NCI-H748 (cell line): ENCODE measurements at regions not wholly inside any gene's neighbourhood (a gene's known extent, or its start where the extent isn't known, plus 50 kb on each side); places are given as distances from the start of the nearest gene placed in this dataset.
A peak's percentile ranks its signal among the peaks of the same experiment; 100 is the strongest.
"Not testable (repeated sequence)": the region's sequence is repeated elsewhere in the genome, so short reads cannot be mapped to it uniquely, and the experiment has no call there.

Experiments
- DNase-seq: peaks from one replicate; lab custom pipeline; 2025; ENCODE audit not compliant: unreplicated experiment; lab: John Stamatoyannopoulos, UW

DNA sequence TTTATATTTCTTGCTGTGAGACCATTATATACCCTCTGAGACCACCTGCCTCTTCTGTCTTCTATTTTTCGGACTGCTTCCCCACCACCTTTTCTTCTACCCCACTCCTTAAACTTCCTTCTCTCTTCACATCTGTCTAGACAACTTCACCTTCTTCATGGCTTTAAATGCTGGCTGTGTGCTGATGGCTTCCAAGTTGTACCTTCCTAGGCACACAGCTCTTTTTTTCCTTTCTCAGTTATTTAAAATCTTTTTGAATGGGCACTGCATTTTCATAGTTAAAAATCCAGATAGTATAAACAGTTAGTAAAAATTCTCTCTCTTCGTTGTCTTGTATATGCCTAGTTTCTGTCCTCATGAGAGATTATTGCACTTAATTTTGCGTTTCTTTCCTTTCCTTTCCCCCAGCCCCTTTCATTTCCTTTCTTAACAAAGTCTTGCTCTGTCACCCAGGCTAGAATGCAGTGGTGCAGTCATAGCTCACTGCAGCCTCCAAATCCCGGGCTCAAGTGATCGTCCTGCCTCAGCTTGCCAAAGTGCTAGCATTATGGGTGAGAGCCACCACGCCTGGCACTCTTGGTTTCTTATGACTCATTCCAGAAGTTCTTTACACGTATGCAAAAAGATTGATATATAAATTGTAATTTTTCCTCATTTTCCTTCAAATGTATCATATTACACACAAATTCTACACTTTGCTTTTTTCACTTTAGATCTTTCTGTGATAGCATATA lies 114.3 kb downstream of the NPIPB5 start:
- DNase-seq: no peak

DNA sequence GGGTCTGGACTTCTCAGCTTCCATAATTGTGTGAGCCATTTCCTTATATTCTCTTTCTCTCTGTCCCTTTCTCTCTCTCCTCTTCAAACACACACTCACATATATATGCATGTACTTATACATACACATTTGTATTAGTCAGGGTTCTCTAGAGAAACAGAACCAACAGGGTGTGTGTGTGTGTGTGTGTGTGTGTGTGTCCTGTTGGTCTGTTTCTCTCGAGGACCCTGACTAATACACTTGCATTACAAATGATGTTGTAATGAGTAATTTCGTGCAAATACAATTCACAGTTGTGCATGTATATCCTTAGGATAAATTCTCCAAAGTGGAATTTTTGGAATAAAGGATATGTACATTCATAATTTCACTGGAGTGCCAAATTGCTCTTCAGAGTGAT lies 115.3 kb downstream of the NPIPB5 start:
- DNase-seq: no peak

DNA sequence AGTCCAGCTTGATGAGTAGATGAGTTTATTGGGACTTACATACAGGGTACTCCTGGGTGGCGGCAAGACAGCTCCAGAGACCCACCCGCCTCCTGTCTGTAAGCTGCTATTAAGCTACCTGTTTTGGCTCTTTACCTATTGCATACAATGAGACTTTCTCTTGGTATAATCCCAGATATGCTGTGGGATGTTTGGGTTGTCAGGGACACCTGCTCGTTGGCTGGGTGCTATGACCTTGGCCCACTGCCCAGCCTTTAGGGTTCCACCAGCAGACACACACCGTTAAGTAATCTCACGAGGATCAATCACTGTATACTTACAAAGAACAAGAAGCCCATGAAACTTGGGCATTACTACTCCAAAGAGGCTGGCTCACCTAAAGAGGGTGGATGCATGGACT lies 116.4 kb downstream of the NPIPB5 start:
- DNase-seq: peak; percentile 10

DNA sequence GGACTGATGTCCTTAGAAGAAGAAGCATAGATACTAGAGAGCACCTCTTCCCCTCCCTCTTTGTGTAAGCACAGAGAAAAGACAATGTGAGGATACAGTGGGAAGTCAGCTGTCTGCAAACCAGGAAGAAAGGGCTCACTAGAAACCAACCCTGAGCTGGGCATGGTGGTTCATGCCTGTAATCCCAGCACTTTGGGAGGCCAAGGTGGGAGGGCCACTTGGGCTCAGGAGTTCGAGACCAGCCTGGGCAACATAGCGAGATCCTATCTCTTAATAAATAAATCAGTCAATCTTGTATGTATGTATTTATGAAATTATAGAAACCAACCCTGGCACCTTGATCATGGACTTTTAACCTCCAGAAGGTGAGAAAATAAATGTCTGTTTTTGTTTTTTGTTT lies 118.3 kb downstream of the NPIPB5 start:
- DNase-seq: no peak

DNA sequence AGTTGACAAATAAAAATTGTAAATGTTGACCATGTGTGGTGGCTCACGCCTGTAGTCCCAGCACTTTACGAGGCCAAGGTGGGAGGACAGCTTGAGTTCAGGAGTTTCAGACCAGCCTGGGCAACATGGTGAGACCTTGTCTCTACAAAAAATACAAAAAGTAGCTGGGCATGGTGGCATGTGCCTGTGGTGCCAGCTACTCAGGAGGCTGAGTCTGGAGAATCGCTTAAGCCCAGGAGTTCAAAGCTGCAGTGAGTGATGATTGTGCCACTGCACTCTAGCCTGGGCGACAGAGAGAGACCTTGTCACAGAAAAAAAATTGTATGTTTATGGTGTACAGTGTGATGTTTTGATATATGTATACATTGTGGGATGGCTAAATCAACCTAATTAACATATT lies 119.6 kb downstream of the NPIPB5 start:
- DNase-seq: no peak

DNA sequence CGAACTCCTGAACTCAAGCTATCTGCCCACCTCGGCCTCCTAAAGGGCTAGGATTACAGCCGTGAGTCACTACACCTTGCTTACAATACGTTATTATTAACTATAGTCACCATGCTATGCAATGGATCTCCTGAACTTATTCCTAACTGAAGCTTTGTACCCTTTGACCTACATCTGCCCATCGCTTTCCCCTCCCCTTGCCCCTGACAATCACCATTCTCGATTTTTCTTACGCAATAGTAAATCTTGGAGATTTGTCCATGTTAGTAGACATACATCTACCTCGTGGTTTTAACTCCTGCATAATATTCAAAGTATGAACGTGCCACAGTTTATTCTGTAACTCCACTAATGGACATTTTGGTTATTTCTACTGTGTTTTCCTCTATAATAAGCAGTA lies 120.6 kb downstream of the NPIPB5 start:
- DNase-seq: no peak

GRCh38 chr16:22632606-22633005 lies 121.9 kb downstream of the NPIPB5 start:
- no peak for DNase-seq

GRCh38 chr16:22633280-22633679 lies 122.6 kb downstream of the NPIPB5 start:
- no peak for DNase-seq

DNA sequence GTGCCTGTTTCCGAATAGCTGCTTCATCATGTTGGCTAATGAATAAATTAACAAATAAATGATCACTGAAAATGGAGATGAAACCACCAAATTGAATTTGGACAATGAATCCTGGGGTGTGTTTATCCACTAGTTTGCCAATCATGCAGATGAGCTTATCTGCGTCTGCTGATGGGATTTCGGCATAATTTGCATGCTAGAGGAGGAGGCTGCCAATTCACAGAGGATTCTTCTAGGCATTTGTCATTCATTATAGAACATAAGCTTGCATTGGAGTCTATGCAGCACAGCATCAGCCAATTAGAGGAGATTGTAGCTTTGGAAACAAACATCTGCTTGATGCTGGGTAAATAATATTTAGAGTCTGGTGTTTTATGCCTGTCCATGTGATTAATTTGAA lies 123.1 kb downstream of the NPIPB5 start:
- DNase-seq: no peak

- no peak for DNase-seq
These were observed 124.3 kb downstream of the NPIPB5 start for GRCh38 chr16:22634954-22635353.

DNA sequence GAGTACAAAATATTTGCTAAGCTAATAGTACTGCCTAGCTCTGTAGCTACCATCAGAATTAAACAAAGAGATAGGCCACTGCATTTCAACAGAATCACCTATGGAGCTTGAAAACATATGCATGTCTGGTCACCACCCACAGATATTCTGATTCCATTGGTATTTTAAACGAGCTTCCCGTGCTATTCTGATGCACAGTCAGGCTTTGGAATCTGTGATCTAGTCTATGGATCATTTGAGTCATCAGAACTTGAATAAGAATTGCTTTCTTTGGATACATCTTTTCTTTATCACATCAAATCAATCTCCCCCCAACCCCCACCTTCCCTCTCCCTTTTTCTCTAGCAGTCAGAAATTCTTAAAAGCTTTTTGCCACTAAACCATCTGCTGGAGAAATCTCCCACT lies 124.7 kb downstream of the NPIPB5 start:
- no peak for DNase-seq

GRCh38 chr16:22635801-22636200 lies 125.1 kb downstream of the NPIPB5 start:
- no peak for DNase-seq

DNA sequence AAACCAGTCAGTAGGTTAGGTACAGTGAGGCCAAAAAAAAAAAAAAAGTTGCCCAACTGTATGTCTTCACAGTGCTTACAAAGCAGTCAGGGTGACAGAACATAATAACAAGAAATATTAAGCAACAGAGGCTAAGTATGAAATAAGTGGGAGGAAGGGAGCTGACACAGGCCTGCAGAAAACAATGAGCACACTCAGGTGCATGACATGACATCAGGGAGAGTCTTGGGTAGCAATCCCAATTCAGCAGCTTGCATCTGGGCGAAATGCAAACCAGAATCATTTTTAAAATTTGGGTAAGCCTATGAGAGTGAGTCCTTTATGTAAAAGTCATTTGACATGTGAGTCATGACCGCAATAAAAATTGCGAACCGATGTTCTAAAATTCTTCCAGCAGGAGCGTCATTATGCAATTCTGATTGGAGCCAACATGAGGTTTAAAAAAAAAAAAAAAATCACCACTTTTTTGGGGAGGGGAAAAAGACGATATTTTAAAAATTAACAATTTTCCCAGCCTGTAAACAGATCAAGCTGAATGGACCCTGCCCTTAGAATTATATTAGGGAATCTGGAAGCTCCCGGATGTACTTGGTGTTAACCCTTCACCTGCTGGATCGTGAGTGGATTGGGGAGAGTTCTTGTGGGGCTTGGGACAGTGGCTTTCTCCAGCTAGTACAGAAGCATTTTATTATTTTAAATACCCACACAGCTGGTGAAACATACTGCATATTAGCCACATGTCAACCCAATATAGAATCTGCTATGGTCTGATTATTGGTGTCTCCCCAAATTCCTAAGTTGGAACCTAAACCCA lies 127.9 kb downstream of the NPIPB5 start:
- DNase-seq: no peak

DNA sequence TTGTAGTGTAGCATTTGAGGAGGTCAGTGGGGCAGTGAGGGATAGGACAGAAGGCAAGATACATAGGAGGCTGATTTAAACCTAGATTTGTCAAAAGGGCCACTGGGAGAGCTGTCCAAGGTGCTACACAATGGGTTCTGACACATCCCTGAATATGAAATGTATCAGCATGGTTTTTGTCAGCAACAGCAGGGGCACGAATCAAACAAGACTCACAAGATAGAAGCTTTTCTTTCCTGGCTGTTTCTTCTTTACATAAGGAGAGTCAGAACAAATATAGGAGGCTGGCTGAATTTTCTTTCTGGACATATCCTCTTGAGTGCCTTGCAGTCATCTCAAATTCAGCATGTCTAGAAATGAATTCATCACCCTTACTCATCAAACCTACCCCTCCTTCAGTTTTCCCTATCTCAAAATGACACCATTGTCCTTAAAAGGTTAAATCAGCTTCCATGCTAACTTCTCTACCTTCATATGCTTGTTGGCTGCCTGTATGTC lies 130.5 kb downstream of the NPIPB5 start:
- no peak for DNase-seq

DNA sequence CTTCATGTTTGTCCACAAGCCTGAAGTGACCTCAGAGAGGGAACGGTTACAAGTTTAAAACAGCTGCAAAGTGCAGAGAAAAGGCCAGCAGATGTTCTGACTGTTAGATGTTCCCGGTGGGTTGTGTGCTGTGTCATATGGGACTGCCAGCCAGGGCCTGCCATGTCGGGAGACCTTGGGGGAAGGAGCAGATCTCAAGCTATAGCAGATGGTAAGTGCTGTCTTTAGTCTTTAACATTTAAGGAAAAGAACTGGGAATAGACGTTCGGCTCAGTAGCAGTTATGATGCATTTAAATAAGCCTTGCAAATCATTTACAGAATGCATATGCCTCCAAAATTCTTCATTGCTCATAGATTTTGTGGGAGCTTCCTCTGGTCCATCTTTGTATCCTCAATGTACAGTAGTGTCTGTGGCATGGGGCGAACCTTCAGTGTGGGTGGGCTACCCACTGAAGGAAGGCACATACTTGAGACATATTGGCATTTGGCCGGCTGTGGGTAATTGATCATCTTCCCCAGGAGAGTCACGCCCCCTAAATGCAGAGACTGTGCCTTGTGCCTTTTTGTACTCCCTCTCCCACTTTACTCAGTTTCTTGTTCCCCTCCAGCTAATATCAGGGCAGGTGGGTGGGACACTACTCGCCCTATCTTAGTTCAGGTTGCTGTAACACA lies 131.9 kb downstream of the NPIPB5 start:
- no peak for DNase-seq

DNA sequence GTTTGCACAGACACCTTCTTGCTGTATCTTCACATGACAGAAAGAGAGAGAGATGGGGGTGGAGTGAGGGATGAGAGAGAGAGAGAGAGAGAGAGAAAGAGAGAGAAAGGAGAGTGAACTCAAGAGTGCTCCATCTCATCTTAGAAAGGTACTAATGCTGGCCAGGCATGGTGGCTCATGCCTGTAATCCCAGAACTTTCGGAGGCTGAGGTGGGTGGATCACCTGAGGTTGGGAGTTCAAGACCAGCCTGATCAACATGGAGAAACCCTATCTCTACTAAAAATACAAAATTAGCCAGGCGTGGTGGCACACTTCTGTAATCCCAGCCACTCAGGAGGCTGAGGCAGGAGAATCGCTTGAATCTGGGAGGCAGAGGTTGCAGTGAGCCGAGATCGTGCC lies 132.5 kb downstream of the NPIPB5 start:
- DNase-seq: not testable (repeated sequence)

GRCh38 chr16:22643886-22644285 lies 133.2 kb downstream of the NPIPB5 start:
- DNase-seq: no peak

DNA sequence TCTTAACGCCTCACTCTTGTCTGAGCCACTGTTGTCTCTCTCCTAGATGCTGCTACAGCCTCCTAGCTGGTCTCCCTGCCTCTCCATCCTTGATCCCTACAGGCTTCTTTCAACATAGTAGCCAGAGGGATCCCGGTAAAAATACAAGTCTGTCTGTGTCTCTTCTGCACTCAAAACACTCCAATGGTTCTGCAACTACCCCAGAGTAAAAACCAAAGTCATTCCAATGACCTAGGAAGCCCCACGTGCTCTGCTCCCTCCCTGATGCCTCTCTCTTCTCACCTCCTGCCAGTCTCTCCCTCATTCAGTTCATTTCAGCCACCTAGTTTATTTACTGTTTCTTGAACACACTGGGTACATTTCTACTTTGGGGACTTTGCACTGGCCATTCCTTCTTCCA lies 135.2 kb downstream of the NPIPB5 start:
- DNase-seq: no peak

DNA sequence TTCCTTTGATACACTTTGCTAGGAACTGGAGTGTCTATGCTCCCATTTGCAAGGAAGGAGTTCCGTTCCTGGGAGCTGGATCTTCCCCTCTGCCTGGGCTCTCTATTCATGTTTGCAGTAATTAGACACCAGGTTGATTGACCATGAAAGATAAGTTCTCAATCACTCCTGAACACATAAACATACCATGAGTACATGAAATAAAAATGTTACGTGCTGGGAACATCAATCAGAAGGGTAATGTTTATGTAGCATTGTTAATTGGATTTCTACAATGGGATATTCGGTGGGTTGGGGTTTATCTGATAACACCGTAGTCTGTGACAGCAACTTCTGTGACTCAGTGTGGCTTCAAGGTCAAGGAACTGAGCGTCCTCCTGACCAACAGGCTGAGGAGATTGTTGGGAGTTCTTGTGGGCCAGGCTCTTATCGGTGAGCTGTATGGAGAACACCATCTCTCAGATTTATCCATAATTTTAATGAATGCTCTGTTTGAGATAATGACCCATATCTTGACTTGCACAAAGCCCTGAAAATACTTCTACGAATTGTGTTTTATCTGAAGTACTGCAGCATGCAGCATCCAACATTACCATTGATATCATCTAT lies 136.4 kb downstream of the NPIPB5 start:
- DNase-seq: peak; percentile 13

- peak; percentile 16 for DNase-seq
These were observed 137.4 kb downstream of the NPIPB5 start for GRCh38 chr16:22648141-22648540.

GRCh38 chr16:22648941-22649340 lies 138.2 kb downstream of the NPIPB5 start:
- no peak for DNase-seq
